ENCODE measurements at regions not wholly inside any gene's neighbourhood (a gene's known extent, or its start where the extent isn't known, plus 50 kb on each side); places are given as distances from the start of the nearest gene placed in this dataset.

- Histone ChIP-seq H3K4me3 (no peak overlapping the region), H4K20me1 (replicated peaks; ENCODE audit: control insufficient read depth, insufficient read depth, low read length) (no peaks in the 10 kb centered on the region), H2AFZ (ENCODE audit: low read depth, low read length) (peak overlapping the region; percentile 24; the same call in 1 of the 2 replicates), H3K9me3 (replicated peaks; ENCODE audit: control insufficient read depth, insufficient read depth, low read depth, low read length) (no peaks in the 10 kb centered on the region), H3K27ac (ENCODE audit: extremely low read depth, low read depth, low read length) (no peak overlapping the region), H3K4me2 (ENCODE audit: insufficient read depth, low read length) (no peak overlapping the region), H3K9ac (ENCODE audit: insufficient read depth in 1 of 2, low read depth in 2 of 2, low read length in 2 of 2) (no peak overlapping the region), H3K9me1 (ENCODE audit: control insufficient read depth, insufficient read depth, low read length) (no peaks in the 10 kb centered on the region), H3K79me2 (ENCODE audit: control insufficient read depth, insufficient read depth, low read length) (no peaks in the 10 kb centered on the region), H3K36me3 (ENCODE audit: control insufficient read depth, insufficient read depth, low read length) (no peaks in the 10 kb centered on the region), H3K4me1 (replicated peaks in 1 of 2; ENCODE audit: control insufficient read depth in 2 of 2, insufficient read depth in 2 of 2, low read length in 2 of 2) (peaks cover 7 to 18% of the 10 kb centered on the region in 2 experiments; a peak in 4 of 5 replicates), H3K27me3 (ENCODE audit: control insufficient read depth in 2 of 2, insufficient read depth in 2 of 2, low read length in 2 of 2) (no peaks in the 10 kb centered on the region)
- TF ChIP-seq ETS2 (tag; IDR thresholded peaks at IDR 0.05; ENCODE audit: borderline replicate concordance, poor library complexity, severe bottlenecking) (no peak), CREM (IDR thresholded peaks at IDR 0.05; ENCODE audit: low read depth) (no peak), ZNF584 (CRISPR knock-in tag; IDR thresholded peaks at IDR 0.05; ENCODE audit: low read depth) (no peak)
- TF ChIP-seq, protein P1, sequence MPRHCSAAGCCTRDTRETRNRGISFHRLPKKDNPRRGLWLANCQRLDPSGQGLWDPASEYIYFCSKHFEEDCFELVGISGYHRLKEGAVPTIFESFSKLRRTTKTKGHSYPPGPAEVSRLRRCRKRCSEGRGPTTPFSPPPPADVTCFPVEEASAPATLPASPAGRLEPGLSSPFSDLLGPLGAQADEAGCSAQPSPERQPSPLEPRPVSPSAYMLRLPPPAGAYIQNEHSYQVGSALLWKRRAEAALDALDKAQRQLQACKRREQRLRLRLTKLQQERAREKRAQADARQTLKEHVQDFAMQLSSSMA (CRISPR knock-in tag; IDR thresholded peaks at IDR 0.05) = no peak
- FAIRE-seq (no peak), DNase-seq (ENCODE audit: extremely low read depth in 1 of 4, low spot score in 3 of 4) (no peak), ATAC-seq (no peak)
- in situ Hi-C loops (cut with MboI) = loop anchor here (10.0 kb wide), 1 partner anchor 1034 kb away; the partner anchor contains the start of gene URAD
- ChIA-PET CTCF (ENCODE audit: low intra/inter-chr PET ratio) (interaction anchor here (1.9 kb wide), 1 partner anchor 409 kb away, joined by 5 read pairs; no protein-coding TSS in a partner anchor), POLR2A (interaction anchor here (1.2 kb wide), 1 partner anchor 10 kb away, joined by 3 read pairs; no protein-coding TSS in a partner anchor)
- no TSS peak for BruUV-seq (replicated peaks)
- 61% methylated on average over 10 of the region's 10 CpGs for WGBS (ENCODE audit: insufficient coverage, low coverage, missing lambda C conversion rate)
- intact Hi-C loops (cut with micrococcal nuclease) = no loop called here
Measured at GRCh38 chr13:26950546-26950945, 190.0 kb upstream of the GPR12 start.

Measured in K562 (cell line).